IPS DF 6.9 (cell line): ENCODE measurements at regions not wholly inside any gene's neighbourhood (a gene's known extent, or its start where the extent isn't known, plus 50 kb on each side); places are given as distances from the start of the nearest gene placed in this dataset.
"Not testable (repeated sequence)": the region's sequence is repeated elsewhere in the genome, so short reads cannot be mapped to it uniquely, and the experiment has no call there.

Source experiments
- DNase-seq: peaks from one replicate; pipeline ENCODE4 v3.0.0-alpha.2; 2013; ENCODE audit warnings: low read depth, low spot score
- H3K27ac ChIP-seq: one replicate; pipeline ENCODE4 v1.5.1; 2013; ENCODE audit warnings: low read length, control low read depth
- H3K27me3 ChIP-seq: 2 replicates; pipeline ENCODE4 v1.6.1; 2013; ENCODE audit warnings: mild to moderate bottlenecking, low read length; ENCODE audit not compliant: control insufficient read depth, insufficient read depth
- H3K36me3 ChIP-seq: 2 replicates; pipeline ENCODE4 v1.6.1; 2013; ENCODE audit warnings: low read length; ENCODE audit not compliant: control insufficient read depth, insufficient read depth
- H3K4me1 ChIP-seq: 2 replicates; pipeline ENCODE4 v1.6.1; 2013; ENCODE audit warnings: low read length; ENCODE audit not compliant: control insufficient read depth, insufficient read depth
- H3K4me3 ChIP-seq: 2 replicates; pipeline ENCODE4 v1.5.1; 2013; ENCODE audit warnings: mild to moderate bottlenecking, low read length
- H3K9me3 ChIP-seq: 2 replicates; pipeline ENCODE4 v1.6.1; 2013; ENCODE audit warnings: low read length, inconsistent platforms; ENCODE audit not compliant: control insufficient read depth, insufficient read depth
- WGBS: extraction: QIAGEN DNeasy Blood & Tissue Kit; methylation state at CpG from one replicate; pipeline ENCODE4 v1.1.7; 2013; ENCODE audit warnings: mixed read lengths, missing lambda C conversion rate; ENCODE audit not compliant: insufficient read length, insufficient coverage; 5-methylcytosine and 5-hydroxymethylcytosine counted together

DNA sequence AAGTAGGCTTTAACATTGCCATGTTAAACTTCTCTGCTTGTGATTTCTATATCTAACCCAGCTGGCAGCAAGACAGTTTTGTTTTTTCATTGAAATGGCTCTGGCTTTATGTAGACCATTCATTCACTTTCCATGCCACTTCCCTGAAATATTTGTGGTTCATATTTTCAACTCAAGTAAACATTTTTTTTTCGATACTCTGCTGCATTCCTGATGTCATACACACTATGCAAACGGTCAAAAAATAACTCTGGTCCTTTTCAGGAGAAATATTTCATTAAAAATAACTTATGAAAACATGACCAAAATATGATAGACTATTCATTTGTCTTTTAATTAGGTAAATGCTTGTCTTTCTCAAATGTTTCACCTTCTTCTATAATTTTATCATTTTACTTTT is 116.3 kb downstream of the USP22 start:
- Histone ChIP-seq H3K27ac (no peak overlapping the region), H3K27me3 (no peaks in the 10 kb centered on the region)

DNA sequence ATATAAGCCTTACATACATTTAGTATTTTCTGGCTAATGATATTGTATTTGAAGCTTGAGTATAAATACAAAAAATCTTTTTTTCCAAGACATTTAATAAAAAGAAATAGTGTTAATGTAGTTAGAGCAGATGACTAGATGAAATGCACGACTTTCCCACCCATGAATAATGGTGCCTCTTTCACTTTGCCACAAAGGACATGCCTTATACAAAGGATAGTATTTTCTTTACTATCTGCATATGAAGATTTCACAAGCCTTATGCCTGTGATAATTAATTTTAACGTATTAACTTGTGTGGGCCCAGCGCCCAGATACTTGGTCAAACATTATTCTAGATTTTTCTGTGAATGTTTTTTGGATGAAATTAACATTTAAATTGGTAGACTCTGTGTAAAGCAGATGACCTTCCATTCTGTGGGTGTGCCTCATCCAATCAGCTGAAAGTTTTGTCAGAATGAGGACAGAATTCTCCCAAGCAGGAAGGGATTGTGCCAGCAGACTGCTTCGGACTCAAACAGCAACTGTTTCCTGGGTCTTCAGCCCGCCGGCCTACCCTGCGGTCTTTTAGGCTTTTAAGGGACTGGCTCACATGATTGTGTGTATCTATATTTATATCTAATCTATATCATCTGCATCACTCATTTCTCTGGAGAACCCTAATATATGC is 115.4 kb downstream of the USP22 start:
- Histone ChIP-seq H3K27ac (no peak overlapping the region), H3K4me3 (no peak overlapping the region), H3K4me1 (no peaks in the 10 kb centered on the region), H3K36me3 (no peaks in the 10 kb centered on the region), H3K27me3 (no peaks in the 10 kb centered on the region), H3K9me3 (no peaks in the 10 kb centered on the region)
- DNase-seq: no peak
- no CpG with 5 or more reads among the region's 7 CpGs for WGBS

More for the DNA sequence above, 116.3 kb downstream of the USP22 start:
- WGBS: no CpG with 5 or more reads among the region's 2 CpGs
- H3K36me3 ChIP-seq: no peaks in the 10 kb centered on the region
- no peak overlapping the region for H3K4me3 ChIP-seq
- DNase-seq: no peak
- H3K9me3 ChIP-seq: no peaks in the 10 kb centered on the region
- no peaks in the 10 kb centered on the region for H3K4me1 ChIP-seq

DNA sequence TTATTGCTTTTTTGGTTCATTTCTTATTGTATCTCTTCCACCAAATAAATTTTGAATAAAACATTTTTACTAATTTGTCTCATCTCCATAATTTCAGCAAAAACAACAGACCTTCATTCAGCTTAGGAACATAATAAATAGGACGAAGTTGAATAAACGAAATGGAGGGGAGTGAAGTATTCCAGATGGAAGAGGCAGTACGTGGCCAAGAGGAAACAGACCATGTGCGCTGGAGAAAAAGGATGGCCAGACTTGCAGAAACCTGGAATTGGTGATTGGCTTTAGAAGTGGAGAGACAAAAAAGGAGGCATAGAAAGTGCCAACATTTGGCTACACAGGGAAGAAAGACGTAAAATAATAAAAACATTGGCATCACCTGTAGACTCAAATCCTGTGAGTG is 113.5 kb downstream of the USP22 start:
- Histone ChIP-seq H3K9me3 (no peaks in the 10 kb centered on the region), H3K27me3 (no peaks in the 10 kb centered on the region), H3K27ac (no peak overlapping the region), H3K36me3 (no peaks in the 10 kb centered on the region), H3K4me3 (no peak overlapping the region), H3K4me1 (no peaks in the 10 kb centered on the region)
- DNase-seq: no peak
- no CpG with 5 or more reads among the region's 5 CpGs for WGBS

DNA sequence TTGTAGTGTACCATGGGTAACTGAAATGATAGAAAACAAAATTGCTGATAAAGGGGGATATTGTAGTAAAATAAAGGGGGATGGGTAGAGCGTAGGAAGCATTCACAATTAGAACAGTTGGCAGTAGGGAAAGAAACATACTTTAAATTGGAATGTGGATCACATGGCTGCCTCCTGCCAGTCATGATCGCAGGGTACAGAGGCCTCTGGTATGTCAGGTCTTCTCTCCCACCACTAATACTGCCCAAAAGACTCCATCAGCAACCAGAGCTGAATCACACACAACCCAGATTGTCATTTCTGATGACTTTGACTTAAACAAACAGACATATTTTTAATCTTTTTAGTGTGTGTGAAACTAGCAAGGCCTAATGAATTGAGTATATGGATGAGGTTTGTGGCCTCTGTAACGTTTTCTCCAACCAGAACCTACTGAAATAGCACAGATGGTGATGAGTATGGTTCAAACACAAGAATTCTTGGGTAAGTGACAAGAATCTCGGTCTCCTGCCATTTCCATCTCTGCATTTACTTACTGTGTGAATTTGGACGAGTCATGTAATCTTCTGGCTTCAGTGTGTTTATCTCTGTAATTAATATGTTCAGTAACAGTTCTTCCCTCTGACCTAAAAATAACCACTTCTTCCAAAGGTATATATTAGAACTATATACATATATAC is 112.6 kb downstream of the USP22 start:
- Histone ChIP-seq H3K36me3 (no peaks in the 10 kb centered on the region), H3K4me1 (no peaks in the 10 kb centered on the region), H3K27ac (no peak overlapping the region), H3K27me3 (no peaks in the 10 kb centered on the region), H3K4me3 (no peak overlapping the region), H3K9me3 (no peaks in the 10 kb centered on the region)
- no peak for DNase-seq
- WGBS: 100% methylated on average over 1 of the region's 5 CpGs

DNA sequence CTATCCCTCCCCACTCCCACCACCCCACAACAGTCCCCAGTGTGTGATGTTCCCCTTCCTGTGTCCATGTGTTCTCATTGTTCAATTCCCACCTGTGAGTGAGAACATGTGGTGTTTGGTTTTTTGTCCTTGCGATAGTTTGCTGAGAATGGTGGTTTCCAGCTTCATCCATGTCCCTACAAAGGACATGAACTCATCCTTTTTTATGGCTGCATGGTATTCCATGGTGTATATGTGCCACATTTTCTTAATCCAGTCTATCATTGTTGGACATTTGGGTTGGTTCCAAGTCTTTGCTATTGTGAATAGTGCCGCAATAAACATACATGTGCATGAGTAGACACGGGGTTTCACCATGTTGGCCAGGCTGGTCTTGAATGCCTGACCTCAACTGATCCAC is 109.8 kb downstream of the USP22 start:
- H3K9me3 ChIP-seq, H3K27ac ChIP-seq, H3K4me3 ChIP-seq, H3K36me3 ChIP-seq, H3K4me1 ChIP-seq, H3K27me3 ChIP-seq, DNase-seq: not testable (repeated sequence)
- no CpG with 5 or more reads among the region's 3 CpGs for WGBS

DNA sequence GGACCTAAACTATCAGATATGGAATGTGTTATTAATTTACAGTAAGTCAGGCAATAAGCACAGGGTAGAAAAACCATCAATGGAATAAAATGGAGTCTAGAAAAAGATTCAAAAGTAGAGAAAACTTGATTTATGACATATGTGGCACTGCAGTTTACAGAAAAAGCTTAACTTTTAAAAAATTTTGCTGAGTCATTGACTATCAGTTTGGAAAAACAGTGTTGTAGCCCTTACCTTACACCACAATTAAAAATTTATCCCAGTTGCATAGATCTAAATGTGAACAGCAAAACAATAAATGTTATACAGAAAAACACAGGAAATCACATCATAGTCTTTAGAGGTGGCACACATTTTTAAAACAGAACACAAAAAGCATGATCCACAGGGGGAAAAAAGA is 108.5 kb downstream of the USP22 start:
- Histone ChIP-seq H3K4me1 (no peaks in the 10 kb centered on the region), H3K4me3 (no peak overlapping the region), H3K27me3 (no peaks in the 10 kb centered on the region), H3K9me3 (no peaks in the 10 kb centered on the region), H3K27ac (no peak overlapping the region), H3K36me3 (no peaks in the 10 kb centered on the region)
- DNase-seq: no peak

DNA sequence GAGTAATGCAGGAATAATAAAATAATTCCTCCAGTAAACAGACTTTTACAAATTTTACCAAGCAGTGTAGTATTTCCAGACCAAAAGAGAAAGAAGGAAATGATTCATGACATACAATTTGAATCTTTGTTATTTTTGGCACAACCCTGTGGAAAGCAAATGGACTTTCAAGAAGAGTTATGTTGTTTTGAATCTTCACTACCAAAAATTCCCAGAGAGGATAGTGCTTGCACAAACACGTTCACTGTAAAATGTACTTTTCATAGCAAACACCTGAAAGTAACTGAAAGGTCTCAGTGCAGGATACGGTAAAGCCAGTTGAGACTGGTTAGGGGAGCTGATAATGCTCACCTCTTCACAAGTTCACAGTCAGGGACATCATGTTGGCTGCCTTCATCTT is 107.1 kb downstream of the USP22 start:
- no CpG with 5 or more reads among the region's 2 CpGs for WGBS
- no peak overlapping the region for H3K27ac ChIP-seq
- no peaks in the 10 kb centered on the region for H3K27me3 ChIP-seq
- no peaks in the 10 kb centered on the region for H3K9me3 ChIP-seq
- H3K4me3 ChIP-seq: no peak overlapping the region
- H3K36me3 ChIP-seq: no peaks in the 10 kb centered on the region
- H3K4me1 ChIP-seq: no peaks in the 10 kb centered on the region
- no peak for DNase-seq

DNA sequence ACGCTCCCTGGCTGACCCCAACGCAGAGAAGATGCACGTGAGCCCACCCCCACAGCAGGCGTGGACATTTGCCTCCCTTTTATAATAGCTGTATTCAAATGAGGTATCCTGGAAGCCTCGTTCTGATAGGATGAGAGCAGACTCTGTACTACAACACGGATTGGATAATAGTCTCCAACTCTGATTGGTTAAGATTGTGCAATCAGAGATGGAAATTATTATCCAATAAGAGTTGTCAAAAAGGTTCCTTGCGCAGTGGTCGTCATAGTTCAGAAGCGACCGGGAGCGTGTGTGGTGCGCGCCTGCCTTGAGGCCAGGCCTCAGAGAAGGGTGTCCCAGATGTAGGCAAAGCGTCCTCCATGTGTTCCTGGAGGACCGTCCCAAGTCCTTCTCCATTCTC is 104.6 kb downstream of the USP22 start:
- Histone ChIP-seq H3K36me3 (no peaks in the 10 kb centered on the region), H3K4me1 (no peaks in the 10 kb centered on the region), H3K4me3 (no peak overlapping the region), H3K27me3 (no peaks in the 10 kb centered on the region), H3K9me3 (no peaks in the 10 kb centered on the region), H3K27ac (no peak overlapping the region)
- no CpG with 5 or more reads among the region's 15 CpGs for WGBS
- no peak for DNase-seq

DNA sequence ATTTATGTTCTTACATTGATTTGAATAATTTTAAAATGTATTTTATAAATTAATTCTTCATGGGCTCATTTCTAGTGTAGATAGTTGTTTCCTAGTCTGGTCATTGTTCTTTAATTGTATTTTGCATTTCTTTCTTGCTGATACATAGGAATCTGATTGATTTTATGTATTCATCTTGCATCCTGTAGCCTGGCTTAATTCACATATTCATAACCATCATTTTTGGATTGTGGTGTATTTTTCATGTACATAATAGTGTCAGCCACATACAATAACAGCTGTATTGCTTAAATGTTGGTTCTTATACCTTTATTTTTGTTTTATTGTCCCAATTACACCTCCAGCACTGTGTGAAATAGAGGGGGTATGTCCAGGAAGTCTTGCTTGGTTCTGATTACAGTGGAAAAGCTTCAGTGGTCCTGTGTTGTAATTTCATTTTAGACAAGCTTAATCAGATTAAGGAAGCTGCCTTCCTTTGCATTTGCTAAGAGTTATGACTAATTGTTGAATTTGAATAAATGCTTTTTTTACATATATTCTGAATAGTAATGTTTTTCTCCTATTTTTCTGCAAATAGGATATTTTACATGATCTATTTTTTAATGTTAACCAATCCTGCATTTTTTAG is 103.7 kb downstream of the USP22 start:
- Histone ChIP-seq H3K4me3 (no peak overlapping the region), H3K27ac (no peak overlapping the region), H3K9me3 (no peaks in the 10 kb centered on the region), H3K36me3 (no peaks in the 10 kb centered on the region), H3K27me3 (no peaks in the 10 kb centered on the region), H3K4me1 (0 out of 2 replicates have a peak, but pooled peaks cover 1% of the 10 kb centered on the region)
- no peak for DNase-seq

DNA sequence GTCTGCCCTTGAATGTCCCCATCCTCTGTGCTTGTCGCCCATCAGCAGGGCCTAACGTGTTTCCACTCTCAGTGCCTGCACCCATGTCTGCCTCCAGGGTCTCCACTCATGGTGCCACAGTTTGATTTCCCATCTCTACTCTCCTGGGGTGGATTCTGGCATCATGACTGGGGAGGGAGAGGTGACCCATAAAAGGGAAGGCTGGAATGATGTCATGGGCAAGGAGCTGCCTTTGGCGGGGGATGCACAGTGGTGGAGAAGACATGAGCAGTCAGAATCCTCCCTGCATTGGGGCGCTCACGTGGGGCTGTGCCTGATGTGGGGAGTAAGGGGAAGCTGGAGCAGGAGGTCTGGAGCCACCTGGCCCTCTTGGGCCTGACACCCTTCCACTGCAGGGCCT is 100.9 kb downstream of the USP22 start:
- H3K4me3 ChIP-seq: no peak overlapping the region
- no CpG with 5 or more reads among the region's 5 CpGs for WGBS
- H3K27ac ChIP-seq: no peak overlapping the region
- 0 out of 2 replicates have a peak, but pooled peaks cover 1% of the 10 kb centered on the region for H3K4me1 ChIP-seq
- DNase-seq: no peak
- no peaks in the 10 kb centered on the region for H3K27me3 ChIP-seq
- H3K9me3 ChIP-seq: no peaks in the 10 kb centered on the region
- H3K36me3 ChIP-seq: no peaks in the 10 kb centered on the region
